C4-2B (cell line): ENCODE measurements at regions not wholly inside any gene's neighbourhood (a gene's known extent, or its start where the extent isn't known, plus 50 kb on each side); places are given as distances from the start of the nearest gene placed in this dataset.

Experiments used
- ZFX ChIP-seq: fragments of 450-650 bp; IDR thresholded peaks from 2 replicates; pipeline ENCODE4 v1.6.1; 2017
- TF ChIP-seq, protein P1 (sequence below): fragments of 450-650 bp; conservative IDR thresholded peaks from 2 replicates; pipeline ENCODE4 v1.5.1; 2017; ENCODE audit warnings: mild to moderate bottlenecking

DNA sequence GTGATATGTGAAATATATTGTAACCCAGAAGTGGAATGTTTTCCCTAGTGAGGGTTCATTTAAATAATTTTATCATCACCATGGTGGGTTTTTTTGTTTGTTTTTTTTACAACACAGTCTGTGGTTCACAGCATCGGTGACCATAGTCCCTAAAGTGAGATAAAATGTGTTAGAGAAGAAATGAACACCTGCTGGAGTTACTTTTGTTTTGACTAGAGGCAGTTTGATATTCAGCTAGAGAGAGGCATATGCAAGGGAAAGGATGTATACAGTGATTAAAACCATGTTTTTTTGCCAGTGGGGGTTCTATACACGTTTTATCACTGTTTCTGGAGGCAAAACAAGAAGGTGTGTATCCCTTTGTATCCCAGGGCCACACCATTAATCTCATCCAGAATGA is 541.5 kb downstream of the PCDH7 start:
- TF ChIP-seq, protein P1, sequence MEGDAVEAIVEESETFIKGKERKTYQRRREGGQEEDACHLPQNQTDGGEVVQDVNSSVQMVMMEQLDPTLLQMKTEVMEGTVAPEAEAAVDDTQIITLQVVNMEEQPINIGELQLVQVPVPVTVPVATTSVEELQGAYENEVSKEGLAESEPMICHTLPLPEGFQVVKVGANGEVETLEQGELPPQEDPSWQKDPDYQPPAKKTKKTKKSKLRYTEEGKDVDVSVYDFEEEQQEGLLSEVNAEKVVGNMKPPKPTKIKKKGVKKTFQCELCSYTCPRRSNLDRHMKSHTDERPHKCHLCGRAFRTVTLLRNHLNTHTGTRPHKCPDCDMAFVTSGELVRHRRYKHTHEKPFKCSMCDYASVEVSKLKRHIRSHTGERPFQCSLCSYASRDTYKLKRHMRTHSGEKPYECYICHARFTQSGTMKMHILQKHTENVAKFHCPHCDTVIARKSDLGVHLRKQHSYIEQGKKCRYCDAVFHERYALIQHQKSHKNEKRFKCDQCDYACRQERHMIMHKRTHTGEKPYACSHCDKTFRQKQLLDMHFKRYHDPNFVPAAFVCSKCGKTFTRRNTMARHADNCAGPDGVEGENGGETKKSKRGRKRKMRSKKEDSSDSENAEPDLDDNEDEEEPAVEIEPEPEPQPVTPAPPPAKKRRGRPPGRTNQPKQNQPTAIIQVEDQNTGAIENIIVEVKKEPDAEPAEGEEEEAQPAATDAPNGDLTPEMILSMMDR, result no peak
- TF ChIP-seq ZFX, result no peak
